Heart right ventricle (tissue), 16 donors: ENCODE measurements at regions not wholly inside any gene's neighbourhood (a gene's known extent, or its start where the extent isn't known, plus 50 kb on each side); places are given as distances from the start of the nearest gene placed in this dataset.

Experiments used
- ATAC-seq, 8 donors: fragments of 200-7000 bp; cut with Tn5 transposase; one replicate each; pipeline ENCODE4 v1.9.1; 2020; ENCODE audit warnings: mild to moderate bottlenecking in 8 of 8, moderate library complexity in 8 of 8, moderate number of reproducible peaks in 1 of 8
- DNase-seq, 2 donors: peaks; one replicate each; pipeline ENCODE4 v3.0.0-alpha.2; 2020
- H3K27ac ChIP-seq, 10 donors: fragments of 200-600 bp; sonication (generic) in 2 of 10; one replicate each; pipeline versions ENCODE4 v1.5.0 to v1.8.0; 2020 to 2022; ENCODE audit warnings: mild to moderate bottlenecking in 3 of 10
- H3K27me3 ChIP-seq, 7 donors: fragments of 200-600 bp; one replicate each; pipeline ENCODE4 v1.8.0; 2021 to 2022; ENCODE audit warnings: mild to moderate bottlenecking in 2 of 7
- H3K36me3 ChIP-seq, 9 donors: fragments of 200-600 bp; sonication (generic) in 1 of 9; one replicate each; pipeline versions ENCODE4 v1.5.0 to v1.8.0; 2020 to 2022; ENCODE audit warnings: mild to moderate bottlenecking in 2 of 9
- H3K4me1 ChIP-seq, 9 donors: fragments of 200-600 bp; sonication (generic) in 1 of 9; one replicate each; pipeline versions ENCODE4 v1.5.0 to v1.8.0; 2020 to 2022; ENCODE audit warnings: mild to moderate bottlenecking in 4 of 9
- H3K4me3 ChIP-seq, 10 donors: fragments of 200-600 bp; sonication (generic) in 2 of 10; one replicate each; pipeline versions ENCODE4 v1.5.0 to v1.8.0; 2020 to 2022; ENCODE audit warnings: mild to moderate bottlenecking in 7 of 10, moderate library complexity in 2 of 10
- H3K9me3 ChIP-seq, 11 donors: fragments of 200-600 bp in 10 of 11; sonication (generic) in 2 of 11; one replicate each; pipeline versions ENCODE4 v1.5.0 to v1.8.0; 2013 to 2022; ENCODE audit warnings: mild to moderate bottlenecking in 2 of 11, control low read depth in 1 of 11, moderate library complexity in 1 of 11
- WGBS, 2 donors: extraction: QIAGEN DNeasy Blood & Tissue Kit; methylation state at CpG; one replicate each; pipeline ENCODE4 v1.1.7; 2013; ENCODE audit warnings: inconsistent platforms in 1 of 2; 5-methylcytosine and 5-hydroxymethylcytosine counted together
- intact Hi-C, 10 donors: fragments of 100-400 bp; cut with DNase I; formaldehyde crosslinking; loops; one replicate each; pipeline versions ENCODE4 v1.11.1 to v1.14.2; 2022
- TF ChIP-seq, protein P1 (sequence below), 9 donors: fragments of 200-600 bp; sonication (generic) in 2 of 9; IDR thresholded peaks; one replicate each; pipeline versions ENCODE4 v1.5.0 to v1.8.0; 2021 to 2022; ENCODE audit warnings: antibody characterized with exemption in 9 of 9, mild to moderate bottlenecking in 5 of 9, moderate library complexity in 1 of 9
- donor health status: Arrhythmogenic right ventricular cardiomyopathy.
- donor health status: ischemic (EF 13 %, LVEDD 7.1; RV severe dilation, severe dysfunction).
- donor health status: healthy with polysubstance abuse.
- donor health status: DM: no; HTN: yes; CAD: no.
- donor health status: DM: no; HTN: no; CAD: no.
- donor health status: ischemic (EF 25% LVEDD 6.9; RV normal size, moderate dysfunction).
- donor health status: ischemic (EF 25% LVEDD 5.7; RV mildly dilated, moderate dysfunction).
- donor health status: healthy.
- donor health status: DM: yes; HTN: yes; CAD: no.
- donor health status: Ischemic cardiomyopathy.
- donor health status: ischemic (EF 35%, LVEDD 5.7; RV mildly dilated, moderate dysfunction).
- donor health status: nonischemic (EF 11% LVEDD 7.7; RV severe dilation, severe dysfunction).
- donor health status: DM: yes; HTN: yes; CAD: no.
- donor health status: PGD.
- donor health status: ischemic (EF 29% LVEDD 5.4; RV normal size, mild dysfunction).
- donor health status: nonischemic (EF 23%, LVEDD 6.1; RV moderate dilation, normal function).

DNA sequence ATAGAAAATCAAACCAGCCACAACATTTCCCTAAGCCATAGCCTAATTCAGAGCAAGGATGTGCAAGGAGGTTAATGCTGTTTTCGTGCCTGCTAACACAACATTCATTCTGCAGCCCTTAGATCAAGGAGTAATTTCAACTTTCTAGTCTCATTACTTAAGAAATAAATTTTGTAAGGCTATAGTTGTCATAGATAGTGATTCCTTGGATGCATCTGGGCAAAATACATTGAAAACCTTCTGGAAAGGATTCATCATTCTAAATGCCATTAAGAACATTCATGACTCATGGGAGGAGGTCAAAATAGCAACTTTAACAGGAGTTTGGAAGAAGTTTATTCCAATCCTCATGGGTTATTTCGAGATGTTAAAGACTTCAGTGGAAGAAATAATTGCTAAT, 283.2 kb downstream of the RPAP3 start:
- Histone ChIP-seq H3K27me3 (peaks cover 0 to 18% (median 0%) of the 10 kb centered on the region in 7 donors), H3K27ac (no peak overlapping the region), H3K4me1 (no peaks in the 10 kb centered on the region), H3K4me3 (no peak overlapping the region), H3K36me3 (no peaks in the 10 kb centered on the region), H3K9me3 (no peaks in the 10 kb centered on the region)
- no peak for ATAC-seq
- no peak for DNase-seq
- 59 to 66% methylated on average over 2 of the region's 2 CpGs for WGBS, 2 donors
- TF ChIP-seq, protein P1, sequence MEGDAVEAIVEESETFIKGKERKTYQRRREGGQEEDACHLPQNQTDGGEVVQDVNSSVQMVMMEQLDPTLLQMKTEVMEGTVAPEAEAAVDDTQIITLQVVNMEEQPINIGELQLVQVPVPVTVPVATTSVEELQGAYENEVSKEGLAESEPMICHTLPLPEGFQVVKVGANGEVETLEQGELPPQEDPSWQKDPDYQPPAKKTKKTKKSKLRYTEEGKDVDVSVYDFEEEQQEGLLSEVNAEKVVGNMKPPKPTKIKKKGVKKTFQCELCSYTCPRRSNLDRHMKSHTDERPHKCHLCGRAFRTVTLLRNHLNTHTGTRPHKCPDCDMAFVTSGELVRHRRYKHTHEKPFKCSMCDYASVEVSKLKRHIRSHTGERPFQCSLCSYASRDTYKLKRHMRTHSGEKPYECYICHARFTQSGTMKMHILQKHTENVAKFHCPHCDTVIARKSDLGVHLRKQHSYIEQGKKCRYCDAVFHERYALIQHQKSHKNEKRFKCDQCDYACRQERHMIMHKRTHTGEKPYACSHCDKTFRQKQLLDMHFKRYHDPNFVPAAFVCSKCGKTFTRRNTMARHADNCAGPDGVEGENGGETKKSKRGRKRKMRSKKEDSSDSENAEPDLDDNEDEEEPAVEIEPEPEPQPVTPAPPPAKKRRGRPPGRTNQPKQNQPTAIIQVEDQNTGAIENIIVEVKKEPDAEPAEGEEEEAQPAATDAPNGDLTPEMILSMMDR (IDR thresholded peaks at IDR 0.05) = no peak
- intact Hi-C loops = no loop called here

GRCh38 chr12:47419497-47419896, 286.3 kb downstream of the RPAP3 start:
- DNase-seq = no peak
- Histone ChIP-seq H3K4me3 (no peak overlapping the region), H3K27me3 (peaks cover 0 to 11% (median 0%) of the 10 kb centered on the region in 7 donors), H3K4me1 (no peaks in the 10 kb centered on the region), H3K9me3 (no peaks in the 10 kb centered on the region), H3K36me3 (no peaks in the 10 kb centered on the region), H3K27ac (no peak overlapping the region)
- intact Hi-C loops = no loop called here
- ATAC-seq = no peak
- TF ChIP-seq, protein P1 (IDR thresholded peaks at IDR 0.05) = no peak
- 58 to 72% methylated on average over 2 of the region's 2 CpGs for WGBS, 2 donors

GRCh38 chr12:47417955-47418354, 287.9 kb downstream of the RPAP3 start:
- no peaks in the 10 kb centered on the region for H3K4me1 ChIP-seq
- DNase-seq (no peak), ATAC-seq (no peak)
- intact Hi-C loops = no loop called here
- peaks cover 0 to 6% (median 0%) of the 10 kb centered on the region in 7 donors for H3K27me3 ChIP-seq
- no peak overlapping the region for H3K4me3 ChIP-seq
- TF ChIP-seq, protein P1 (IDR thresholded peaks at IDR 0.05) = no peak
- no peaks in the 10 kb centered on the region for H3K36me3 ChIP-seq
- no peak overlapping the region for H3K27ac ChIP-seq
- no peaks in the 10 kb centered on the region for H3K9me3 ChIP-seq
- WGBS, 2 donors = 35 to 50% methylated on average over 1 of the region's 1 CpG

GRCh38 chr12:47417121-47417520, 288.7 kb downstream of the RPAP3 start:
- intact Hi-C loops = no loop called here
- Histone ChIP-seq H3K4me3 (no peak overlapping the region), H3K9me3 (no peaks in the 10 kb centered on the region), H3K27ac (no peak overlapping the region), H3K36me3 (no peaks in the 10 kb centered on the region), H3K27me3 (peaks cover 0 to 6% (median 0%) of the 10 kb centered on the region in 7 donors), H3K4me1 (no peaks in the 10 kb centered on the region)
- DNase-seq = no peak
- WGBS, 2 donors = 78 to 86% methylated on average over 6 of the region's 6 CpGs
- no peak for ATAC-seq
- TF ChIP-seq, protein P1 (IDR thresholded peaks at IDR 0.05) = no peak
